K562 (cell line): ENCODE measurements at regions not wholly inside any gene's neighbourhood (a gene's known extent, or its start where the extent isn't known, plus 50 kb on each side); places are given as distances from the start of the nearest gene placed in this dataset.

ENCODE experiments used
- ATAC-seq: fragments of 200-7000 bp; cut with Tn5 transposase; 3 replicates; pipeline ENCODE4 v1.9.1; 2020; ENCODE audit warnings: moderate library complexity
- BruUV-seq: library from RNA; stranded (reverse); fragments of 400-500 nt; replicated peaks from 2 replicates; lab custom pipeline; 2021; lab: Mats Ljungman, UMichigan
- CTCF ChIA-PET: fragments of 300-600 bp; formaldehyde crosslinking; extraction: SDS; loops from one replicate; lab custom pipeline; 2021; ENCODE audit warnings: low intra/inter-chr PET ratio; lab: Yijun Ruan, JAX
- POLR2A ChIA-PET: fragments of 300-600, 350-650 bp; sonication (Branson Sonifier 250); formaldehyde crosslinking; extraction: SDS; loops from one replicate; lab custom pipeline; 2021; ENCODE audit warnings: antibody characterized with exemption, inconsistent platforms; lab: Yijun Ruan, JAX
- DNase-seq, 4 experiments: peaks; one replicate each; pipeline versions ENCODE4 v3.0.0 to v3.0.0-alpha.2; 2011 to 2018; ENCODE audit warnings: low spot score in 3 of 4, mixed read lengths in 3 of 4; ENCODE audit errors: extremely low read depth in 1 of 4
- FAIRE-seq: peaks from 2 replicates; lab custom pipeline; 2011; peaks lifted over from hg19 to GRCh38; lab: Jason Lieb, UNC
- H2AFZ ChIP-seq: 2 replicates; pipeline ENCODE4 v1.6.0; 2011; ENCODE audit warnings: low read depth, low read length, control low read depth, inconsistent platforms
- H3K27ac ChIP-seq: fragments of 200-600 bp; 3 replicates; pipeline ENCODE4 v1.8.0; 2011; ENCODE audit warnings: low read depth, mild to moderate bottlenecking, control low read depth, inconsistent platforms, low read length, moderate library complexity, mixed read lengths; ENCODE audit errors: extremely low read depth
- H3K27me3 ChIP-seq, 2 experiments: fragments of 300-600 bp in 1 of 2; 2 replicates in 1 of 2; 3 replicates in 1 of 2; pipeline versions ENCODE4 v1.6.0 to v1.8.0; 2011; ENCODE audit warnings: inconsistent platforms in 2 of 2, low read length in 2 of 2, mild to moderate bottlenecking in 1 of 2, mixed read lengths in 1 of 2, moderate library complexity in 1 of 2; ENCODE audit not compliant: control insufficient read depth in 2 of 2, insufficient read depth in 2 of 2
- H3K36me3 ChIP-seq: fragments of 300-600 bp; 3 replicates; pipeline ENCODE4 v1.8.0; 2011; ENCODE audit warnings: mild to moderate bottlenecking, low read length, inconsistent platforms; ENCODE audit not compliant: control insufficient read depth, insufficient read depth
- H3K4me1 ChIP-seq, 2 experiments: fragments of 200-600 bp in 1 of 2; replicated peaks in 1 of 2; 2 replicates in 1 of 2; 3 replicates in 1 of 2; pipeline versions ENCODE4 v1.5.1 to v1.8.0; 2011; ENCODE audit warnings: inconsistent platforms in 2 of 2, low read length in 2 of 2, mild to moderate bottlenecking in 1 of 2, mixed read lengths in 1 of 2, moderate library complexity in 1 of 2; ENCODE audit not compliant: control insufficient read depth in 2 of 2, insufficient read depth in 2 of 2
- H3K4me2 ChIP-seq: 2 replicates; pipeline ENCODE4 v1.6.1; 2011; ENCODE audit warnings: low read length, control low read depth, inconsistent platforms, mixed read lengths; ENCODE audit not compliant: insufficient read depth
- H3K4me3 ChIP-seq: fragments of 200-600 bp; sonication (generic), shearing (Covaris generic); 2 replicates; pipeline ENCODE4 v1.5.1; 2016; ENCODE audit warnings: control low read depth, inconsistent platforms
- H3K79me2 ChIP-seq: fragments of 200-600 bp; 3 replicates; pipeline ENCODE4 v1.8.0; 2011; ENCODE audit warnings: low read length, inconsistent platforms; ENCODE audit not compliant: control insufficient read depth, insufficient read depth
- H3K9ac ChIP-seq, 2 experiments: 2 replicates each; pipeline versions ENCODE4 v1.6.0 to v1.6.1; 2011; ENCODE audit warnings: low read depth in 2 of 2, low read length in 2 of 2, control low read depth in 1 of 2, inconsistent platforms in 1 of 2, mild to moderate bottlenecking in 1 of 2, mixed read lengths in 1 of 2; ENCODE audit not compliant: insufficient read depth in 1 of 2
- H3K9me1 ChIP-seq: one replicate; pipeline ENCODE4 v1.6.0; 2011; ENCODE audit warnings: inconsistent platforms, mild to moderate bottlenecking, low read length, moderate library complexity; ENCODE audit not compliant: control insufficient read depth, insufficient read depth
- H3K9me3 ChIP-seq: replicated peaks from 2 replicates; pipeline ENCODE4 v1.5.1; 2011; ENCODE audit warnings: low read depth, low read length, inconsistent platforms; ENCODE audit not compliant: control insufficient read depth, insufficient read depth
- H4K20me1 ChIP-seq: replicated peaks from 2 replicates; pipeline ENCODE4 v1.6.1; 2011; ENCODE audit warnings: low read length, inconsistent platforms, mixed read lengths; ENCODE audit not compliant: control insufficient read depth, insufficient read depth
- ASH1L ChIP-seq: fragments of 450-650 bp; IDR thresholded peaks from 2 replicates; pipeline ENCODE4 v1.6.1; 2018; ENCODE audit warnings: borderline replicate concordance, mild to moderate bottlenecking, low read depth; ENCODE audit not compliant: partially characterized antibody
- C11orf30 ChIP-seq: fragments of 450-650 bp; IDR thresholded peaks from 2 replicates; pipeline ENCODE4 v1.6.1; 2016; ENCODE audit warnings: low read depth, mild to moderate bottlenecking
- CHD4 ChIP-seq: fragments of 200-600 bp; sonication (generic); IDR thresholded peaks from 3 replicates; pipeline ENCODE4 v1.6.1; 2012; ENCODE audit warnings: low read depth, mild to moderate bottlenecking, mixed read lengths, low read length, inconsistent platforms; ENCODE audit not compliant: insufficient read depth, insufficient replicate concordance, poor library complexity, severe bottlenecking
- CREB1 ChIP-seq, 2 experiments: sonication (generic) in 1 of 2; formaldehyde crosslinking in 1 of 2; IDR thresholded peaks; 2 replicates each; pipeline versions ENCODE4 v1.6.1 to v1.8.0; 2012 to 2022; ENCODE audit warnings: inconsistent platforms in 1 of 2, mild to moderate bottlenecking in 1 of 2, missing genetic modification reagents in 1 of 2, moderate library complexity in 1 of 2
- EZH2 ChIP-seq: IDR thresholded peaks from 2 replicates; pipeline ENCODE4 v1.6.1; 2012; ENCODE audit warnings: low read depth, mild to moderate bottlenecking, inconsistent platforms, low read length, borderline replicate concordance
- FOXA3 ChIP-seq, 2 experiments: fragments of 450-650 bp in 1 of 2; sonication (generic) in 1 of 2; formaldehyde crosslinking; IDR thresholded peaks in 1 of 2; conservative IDR thresholded peaks in 1 of 2; 2 replicates each; pipeline versions ENCODE4 v1.4.0 to v1.8.0; 2020 to 2022; ENCODE audit warnings: mild to moderate bottlenecking in 2 of 2, missing genetic modification reagents in 1 of 2
- MAFF ChIP-seq: IDR thresholded peaks from 2 replicates; pipeline ENCODE4 v1.6.1; 2012; ENCODE audit warnings: low read length, improper control_type of control experiment
- NFIC ChIP-seq: fragments of 450-650 bp; IDR thresholded peaks from 2 replicates; pipeline ENCODE4 v1.6.1; 2017; ENCODE audit warnings: mild to moderate bottlenecking, inconsistent platforms
- NR2C2 ChIP-seq, 2 experiments: fragments of 200-800 bp in 1 of 2; sonication (Bioruptor generic) in 1 of 2; sonication (generic) in 1 of 2; formaldehyde crosslinking in 1 of 2; IDR thresholded peaks; 2 replicates each; pipeline versions ENCODE4 v1.6.1 to v1.8.0; 2016 to 2022; ENCODE audit warnings: mild to moderate bottlenecking in 1 of 2, missing compliant biosample characterization in 1 of 2, missing genetic modification characterization in 1 of 2, missing genetic modification reagents in 1 of 2
- PTRF ChIP-seq: fragments of 450-650 bp; IDR thresholded peaks from 2 replicates; pipeline ENCODE4 v1.6.1; 2016; ENCODE audit warnings: mild to moderate bottlenecking, missing genetic modification characterization, missing compliant biosample characterization
- SNRNP70 ChIP-seq: fragments of 200-400 bp; formaldehyde crosslinking; optimal IDR thresholded peaks from 2 replicates; pipeline ENCODE3; 2017; ENCODE audit warnings: low read depth, low read length
- SP1 ChIP-seq: sonication (generic); formaldehyde crosslinking; IDR thresholded peaks from 2 replicates; pipeline ENCODE4 v1.8.1; 2022; ENCODE audit warnings: mild to moderate bottlenecking, missing genetic modification reagents
- ZFX ChIP-seq: sonication (generic); formaldehyde crosslinking; IDR thresholded peaks from 2 replicates; pipeline ENCODE4 v1.8.0; 2022; ENCODE audit warnings: mild to moderate bottlenecking, missing genetic modification reagents, moderate library complexity
- ZNF12 ChIP-seq: sonication (generic); formaldehyde crosslinking; IDR thresholded peaks from 2 replicates; pipeline ENCODE4 v1.4.0; 2020; ENCODE audit warnings: mild to moderate bottlenecking, missing genetic modification reagents
- ZNF174 ChIP-seq: fragments of 250-450 bp; sonication (Bioruptor Pico); IDR thresholded peaks from 2 replicates; pipeline ENCODE4 v1.4.0; 2020; ENCODE audit warnings: mild to moderate bottlenecking
- ZNF785 ChIP-seq: fragments of 250-450 bp; sonication (Bioruptor Pico); IDR thresholded peaks from 2 replicates; pipeline ENCODE4 v1.4.0; 2020; ENCODE audit warnings: mild to moderate bottlenecking
- WGBS: fragments of 100-300 bp; shearing (Covaris generic); methylation state at CpG from one replicate; pipeline ENCODE4 v1.1.6; 2016; ENCODE audit warnings: low coverage, mixed read lengths; ENCODE audit not compliant: insufficient coverage; ENCODE audit errors: missing lambda C conversion rate; 5-methylcytosine and 5-hydroxymethylcytosine counted together
- in situ Hi-C: fragments of 300-500 bp; cut with MboI; formaldehyde crosslinking; loops from 4 replicates; pipeline ENCODE4 v1.15.0; 2018; ENCODE audit warnings: inconsistent platforms, mixed read lengths
- intact Hi-C: fragments of 100-400 bp; cut with micrococcal nuclease; formaldehyde crosslinking; loops from 2 replicates; pipeline ENCODE4 v1.14.2; 2022
- TF ChIP-seq, protein P1 (sequence below): IDR thresholded peaks from 2 replicates; pipeline ENCODE4 v1.6.1; 2011; ENCODE audit not compliant: insufficient read length; ENCODE audit errors: extremely low read depth

- no peaks in the 10 kb centered on the region for H3K9me1 ChIP-seq
- DNase-seq (no peak), ATAC-seq (no peak), FAIRE-seq (no peak)
- no peaks in the 10 kb centered on the region for H3K36me3 ChIP-seq
- in situ Hi-C loops = loop anchor here (25.0 kb wide), 1 partner anchor 1249 kb away; the partner anchor contains the start of gene FZD8
- no peaks in the 10 kb centered on the region for H3K27me3 ChIP-seq
- 3% methylated on average over 8 of the region's 8 CpGs for WGBS
- H4K20me1 ChIP-seq = no peaks in the 10 kb centered on the region
- H3K4me1 ChIP-seq = no peaks in the 10 kb centered on the region
- TF ChIP-seq ZNF785 (CRISPR knock-in tag) (no peak), PTRF (no peak), NR2C2 (CRISPR knock-in tag; IDR thresholded peaks at IDR 0.05) (no peak), NR2C2 (tag; IDR thresholded peaks at IDR 0.05) (no peak)
- ChIA-PET CTCF (no interaction called here), POLR2A (no interaction called here)
- no peak overlapping the region for H3K4me2 ChIP-seq
- no TSS peak for BruUV-seq
- H3K4me3 ChIP-seq = no peak overlapping the region
- H3K9me3 ChIP-seq = no peaks in the 10 kb centered on the region
- no peak overlapping the region for H3K9ac ChIP-seq
- intact Hi-C loops = no loop called here
- H3K79me2 ChIP-seq = no peaks in the 10 kb centered on the region
- H2AFZ ChIP-seq = no peak overlapping the region
- H3K27ac ChIP-seq = no peak overlapping the region
Measured at GRCh38 chr10:36886303-36886891, 239.0 kb upstream of the ANKRD30A start.

GRCh38 chr10:36885746-36886145 is 239.7 kb upstream of the ANKRD30A start:
- no peak for ATAC-seq
- no peaks in the 10 kb centered on the region for H3K79me2 ChIP-seq
- TF ChIP-seq CHD4 (no peak), ASH1L (no peak), SP1 (CRISPR knock-in tag) (no peak), NFIC (no peak), ZNF174 (CRISPR knock-in tag) (no peak), C11orf30 (no peak), CREB1 (IDR thresholded peaks at IDR 0.05) (no peak), CREB1 (CRISPR knock-in tag; IDR thresholded peaks at IDR 0.05) (no peak), EZH2 (no peak), FOXA3 (CRISPR knock-in tag; conservative IDR thresholded peaks at IDR 0.05 in 1 of 2, IDR thresholded peaks at IDR 0.05 in 1 of 2) (no peak), ZNF12 (CRISPR knock-in tag) (no peak), SNRNP70 (no peak), MAFF (no peak), ZFX (no peak)
- TF ChIP-seq, protein P1, sequence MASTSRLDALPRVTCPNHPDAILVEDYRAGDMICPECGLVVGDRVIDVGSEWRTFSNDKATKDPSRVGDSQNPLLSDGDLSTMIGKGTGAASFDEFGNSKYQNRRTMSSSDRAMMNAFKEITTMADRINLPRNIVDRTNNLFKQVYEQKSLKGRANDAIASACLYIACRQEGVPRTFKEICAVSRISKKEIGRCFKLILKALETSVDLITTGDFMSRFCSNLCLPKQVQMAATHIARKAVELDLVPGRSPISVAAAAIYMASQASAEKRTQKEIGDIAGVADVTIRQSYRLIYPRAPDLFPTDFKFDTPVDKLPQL = no peak

More at GRCh38 chr10:36885746-36886145, 239.7 kb upstream of the ANKRD30A start:
- Histone ChIP-seq H4K20me1 (no peaks in the 10 kb centered on the region), H3K9me1 (no peaks in the 10 kb centered on the region), H3K27ac (no peak overlapping the region), H3K27me3 (no peaks in the 10 kb centered on the region), H3K4me3 (no peak overlapping the region), H3K9ac (no peak overlapping the region), H3K36me3 (no peaks in the 10 kb centered on the region), H2AFZ (no peak overlapping the region), H3K9me3 (no peaks in the 10 kb centered on the region), H3K4me2 (no peak overlapping the region), H3K4me1 (no peaks in the 10 kb centered on the region)
- no TSS peak for BruUV-seq
- intact Hi-C loops (no loop called here), in situ Hi-C loops (loop anchor here (25.0 kb wide), 1 partner anchor 1248 kb away; the partner anchor contains the start of gene FZD8)
- DNase-seq (no peak), FAIRE-seq (no peak)
- POLR2A ChIA-PET = no interaction called here
- WGBS = 0% methylated on average over 5 of the region's 5 CpGs
- CTCF ChIA-PET = no interaction called here
